Keratinocyte (primary cell): ENCODE measurements at regions not wholly inside any gene's neighbourhood (a gene's known extent, or its start where the extent isn't known, plus 50 kb on each side); places are given as distances from the start of the nearest gene placed in this dataset.

ENCODE experiments used
- DNase-seq: peaks from one replicate; pipeline ENCODE4 v3.0.0-alpha.2; 2011; ENCODE audit warnings: low read depth, missing footprints, low spot score
- FAIRE-seq: peaks from 2 replicates; lab custom pipeline; 2011; peaks lifted over from hg19 to GRCh38; lab: Jason Lieb, UNC
- H2AFZ ChIP-seq: 2 replicates; pipeline ENCODE4 v1.6.0; 2012; ENCODE audit warnings: low read length, control low read depth, inconsistent platforms; ENCODE audit not compliant: control insufficient read depth
- H3K27ac ChIP-seq: 2 replicates; pipeline ENCODE4 v1.5.1; 2011; ENCODE audit warnings: low read length; ENCODE audit not compliant: control insufficient read depth, insufficient read depth
- H3K27me3 ChIP-seq: 3 replicates; pipeline ENCODE4 v1.6.0; 2011; ENCODE audit warnings: low read length; ENCODE audit not compliant: control insufficient read depth, insufficient read depth; ENCODE audit errors: extremely low read depth
- H3K36me3 ChIP-seq, 2 experiments: 2 replicates in 1 of 2; 3 replicates in 1 of 2; pipeline ENCODE4 v1.5.1; 2011; ENCODE audit warnings: low read length in 2 of 2, mild to moderate bottlenecking in 1 of 2; ENCODE audit not compliant: control insufficient read depth in 2 of 2, insufficient read depth in 2 of 2; ENCODE audit errors: extremely low read depth in 1 of 2
- H3K4me1 ChIP-seq: 3 replicates; pipeline ENCODE4 v1.5.1; 2011; ENCODE audit warnings: low read length; ENCODE audit not compliant: control insufficient read depth, insufficient read depth; ENCODE audit errors: extremely low read depth
- H3K4me2 ChIP-seq: 3 replicates; pipeline ENCODE4 v1.6.0; 2011; ENCODE audit warnings: low read depth, low read length; ENCODE audit not compliant: control insufficient read depth, insufficient read depth; ENCODE audit errors: extremely low read depth
- H3K4me3 ChIP-seq, 3 experiments: fragments of 200-600 bp in 1 of 3; sonication (generic) in 1 of 3; 2 replicates in 2 of 3; 3 replicates in 1 of 3; pipeline ENCODE4 v1.5.1; 2011 to 2016; ENCODE audit warnings: low read length in 3 of 3, mild to moderate bottlenecking in 3 of 3, control low read depth in 2 of 3, inconsistent platforms in 1 of 3, low read depth in 1 of 3, mixed read lengths in 1 of 3, mixed run types in 1 of 3, moderate library complexity in 1 of 3; ENCODE audit not compliant: control insufficient read depth in 2 of 3, insufficient read depth in 2 of 3; ENCODE audit errors: extremely low read depth in 1 of 3
- H3K79me2 ChIP-seq: 2 replicates; pipeline ENCODE4 v1.6.0; 2012; ENCODE audit warnings: low read length; ENCODE audit not compliant: control insufficient read depth, insufficient read depth
- H3K9ac ChIP-seq: 3 replicates; pipeline ENCODE4 v1.6.0; 2011; ENCODE audit warnings: low read length; ENCODE audit not compliant: control insufficient read depth, insufficient read depth; ENCODE audit errors: extremely low read depth
- H3K9me1 ChIP-seq: 3 replicates; pipeline ENCODE4 v1.6.0; 2011; ENCODE audit warnings: low read length; ENCODE audit not compliant: control insufficient read depth, insufficient read depth; ENCODE audit errors: extremely low read depth
- H3K9me3 ChIP-seq: 2 replicates; pipeline ENCODE4 v1.5.1; 2012; ENCODE audit warnings: low read depth, low read length; ENCODE audit not compliant: control insufficient read depth
- H4K20me1 ChIP-seq: 3 replicates; pipeline ENCODE4 v1.6.0; 2011; ENCODE audit warnings: low read length; ENCODE audit not compliant: control insufficient read depth, insufficient read depth; ENCODE audit errors: extremely low read depth
- CTCF ChIP-seq, 3 experiments: IDR thresholded peaks in 1 of 3; conservative IDR thresholded peaks in 1 of 3; optimal IDR thresholded peaks in 1 of 3; 2 replicates in 2 of 3; 3 replicates in 1 of 3; pipeline versions ENCODE3 to v1.5.1; 2011; ENCODE audit warnings: low read length in 3 of 3, mild to moderate bottlenecking in 3 of 3, moderate library complexity in 2 of 3, control low read depth in 1 of 3, inconsistent platforms in 1 of 3; ENCODE audit not compliant: insufficient read depth in 2 of 3; ENCODE audit errors: extremely low read depth in 1 of 3
- EZH2 ChIP-seq: IDR thresholded peaks from one replicate; pipeline ENCODE4 v1.6.1; 2012; ENCODE audit warnings: inconsistent platforms, mild to moderate bottlenecking, low read length, moderate library complexity
- dilution Hi-C: fragments of 300-500 bp; cut with MboI; formaldehyde crosslinking; loops from one replicate; pipeline ENCODE4 v1.7.0; 2020; ENCODE audit warnings: low sequenced_read_pairs; ENCODE audit not compliant: extremely low pct_ligation_motif_present

GRCh38 chr7:47693216-47693615, 111.3 kb upstream of the TNS3 start:
- H3K4me2 ChIP-seq: no peak overlapping the region
- no peak overlapping the region for H3K4me3 ChIP-seq
- DNase-seq: no peak

GRCh38 chr7:47691988-47692387, 110.1 kb upstream of the TNS3 start:
- no peaks in the 10 kb centered on the region for H4K20me1 ChIP-seq
- DNase-seq: no peak
- H3K36me3 ChIP-seq: no peaks in the 10 kb centered on the region
- H3K4me2 ChIP-seq: no peak overlapping the region
- no peak overlapping the region for H3K4me3 ChIP-seq
- H3K27ac ChIP-seq: no peak overlapping the region
- H3K79me2 ChIP-seq: no peaks in the 10 kb centered on the region
- no peak overlapping the region for H2AFZ ChIP-seq
- H3K27me3 ChIP-seq: no peaks in the 10 kb centered on the region
- no peak for FAIRE-seq
- TF ChIP-seq CTCF (optimal IDR thresholded peaks at IDR 0.05 in 1 of 3, IDR thresholded peaks at IDR 0.05 in 1 of 3, conservative IDR thresholded peaks at IDR 0.05 in 1 of 3; ENCODE audit: extremely low read depth in 1 of 3, insufficient read depth in 2 of 3, low read length in 3 of 3): no peak
- TF ChIP-seq EZH2: no peak
- dilution Hi-C loops: no loop called here
- no peaks in the 10 kb centered on the region for H3K9me1 ChIP-seq
- H3K9ac ChIP-seq: no peak overlapping the region
- no peaks in the 10 kb centered on the region for H3K9me3 ChIP-seq
- no peaks in the 10 kb centered on the region for H3K4me1 ChIP-seq

More at GRCh38 chr7:47693216-47693615, 111.3 kb upstream of the TNS3 start:
- H3K27ac ChIP-seq: no peak overlapping the region
- H4K20me1 ChIP-seq: no peaks in the 10 kb centered on the region
- no peaks in the 10 kb centered on the region for H3K9me3 ChIP-seq
- dilution Hi-C loops: no loop called here
- H3K36me3 ChIP-seq: no peaks in the 10 kb centered on the region
- TF ChIP-seq CTCF (optimal IDR thresholded peaks at IDR 0.05 in 1 of 3, IDR thresholded peaks at IDR 0.05 in 1 of 3, conservative IDR thresholded peaks at IDR 0.05 in 1 of 3; ENCODE audit: extremely low read depth in 1 of 3, insufficient read depth in 2 of 3, low read length in 3 of 3) (no peak), EZH2 (no peak)
- H3K27me3 ChIP-seq: no peaks in the 10 kb centered on the region
- H3K9ac ChIP-seq: no peak overlapping the region
- no peak for FAIRE-seq
- no peaks in the 10 kb centered on the region for H3K9me1 ChIP-seq
- H2AFZ ChIP-seq: no peak overlapping the region
- H3K4me1 ChIP-seq: no peaks in the 10 kb centered on the region
- H3K79me2 ChIP-seq: no peaks in the 10 kb centered on the region
